HG03039 (cell line): ENCODE measurements at regions not wholly inside any gene's neighbourhood (a gene's known extent, or its start where the extent isn't known, plus 50 kb on each side); places are given as distances from the start of the nearest gene placed in this dataset.
"Not testable (repeated sequence)": the region's sequence is repeated elsewhere in the genome, so short reads cannot be mapped to it uniquely, and the experiment has no call there.

Experiments
- ATAC-seq: cut with Tn5 transposase; IDR thresholded peaks from one replicate; pipeline ENCODE4 v1.9.1; 2021; ENCODE audit warnings: mild to moderate bottlenecking, moderate library complexity; ENCODE audit not compliant: unreplicated experiment

- no peak for ATAC-seq
These were observed 959.9 kb upstream of the ADGRL4 start for GRCh38 chr1:79966438-79966837.

GRCh38 chr1:79959635-79960034 is 953.1 kb upstream of the ADGRL4 start:
- ATAC-seq: no peak

- ATAC-seq: no peak
These were observed 949.4 kb upstream of the ADGRL4 start for GRCh38 chr1:79955966-79956365.

GRCh38 chr1:79950511-79950910 is 944.0 kb upstream of the ADGRL4 start:
- ATAC-seq: no peak

GRCh38 chr1:79945391-79945790 is 938.9 kb upstream of the ADGRL4 start:
- no peak for ATAC-seq

GRCh38 chr1:79929356-79929755 is 922.8 kb upstream of the ADGRL4 start:
- ATAC-seq: no peak

- ATAC-seq: no peak
These were observed 922.4 kb upstream of the ADGRL4 start for GRCh38 chr1:79928901-79929300.

- ATAC-seq: no peak
These were observed 914.6 kb upstream of the ADGRL4 start for GRCh38 chr1:79920960-79921669.

GRCh38 chr1:79914896-79915295 is 908.4 kb upstream of the ADGRL4 start:
- ATAC-seq: no peak

- ATAC-seq: no peak
These were observed 906.3 kb upstream of the ADGRL4 start for GRCh38 chr1:79912813-79913212.

- ATAC-seq: no peak
These were observed 896.8 kb upstream of the ADGRL4 start for GRCh38 chr1:79903321-79903720.

- ATAC-seq: no peak
These were observed 895.9 kb upstream of the ADGRL4 start for GRCh38 chr1:79902418-79902817.

- ATAC-seq: no peak
These were observed 893.4 kb upstream of the ADGRL4 start for GRCh38 chr1:79899914-79900313.

- no peak for ATAC-seq
These were observed 889.6 kb upstream of the ADGRL4 start for GRCh38 chr1:79896140-79896539.

GRCh38 chr1:79895573-79895972 is 889.0 kb upstream of the ADGRL4 start:
- no peak for ATAC-seq

GRCh38 chr1:79894129-79894528 is 887.6 kb upstream of the ADGRL4 start:
- ATAC-seq: not testable (repeated sequence)

- ATAC-seq: no peak
These were observed 880.5 kb upstream of the ADGRL4 start for GRCh38 chr1:79887059-79887458.

GRCh38 chr1:79885101-79885500 is 878.6 kb upstream of the ADGRL4 start:
- ATAC-seq: no peak

GRCh38 chr1:79877086-79877485 is 870.6 kb upstream of the ADGRL4 start:
- no peak for ATAC-seq

- ATAC-seq: no peak
These were observed 868.7 kb upstream of the ADGRL4 start for GRCh38 chr1:79875187-79875586.

GRCh38 chr1:79874289-79874688 is 867.8 kb upstream of the ADGRL4 start:
- no peak for ATAC-seq

- no peak for ATAC-seq
These were observed 852.9 kb upstream of the ADGRL4 start for GRCh38 chr1:79859212-79859948.
